ENCODE measurements at regions not wholly inside any gene's neighbourhood (a gene's known extent, or its start where the extent isn't known, plus 50 kb on each side); places are given as distances from the start of the nearest gene placed in this dataset.

- H3K4me3 ChIP-seq (ENCODE audit: low read depth in 1 of 2, low read length in 1 of 2), result no peak overlapping the region
- H3K27me3 ChIP-seq, result peaks cover 6% of the 10 kb centered on the region
- no peaks in the 10 kb centered on the region for H3K9me3 ChIP-seq
- H3K36me3 ChIP-seq, result no peaks in the 10 kb centered on the region
- H3K4me1 ChIP-seq (ENCODE audit: control insufficient read depth in 1 of 2, insufficient read depth in 1 of 2, low read depth in 1 of 2, low read length in 1 of 2), result peaks cover 0 to 5% of the 10 kb centered on the region in 2 experiments
- no peak overlapping the region for H3K27ac ChIP-seq
- no peak for TF ChIP-seq CTCF (IDR thresholded peaks at IDR 0.05)
These were observed 153.5 kb upstream of the IL12A start for GRCh38 chr3:159835126-159835525.

- no peaks in the 10 kb centered on the region for H3K9me3 ChIP-seq
- H3K4me1 ChIP-seq (ENCODE audit: control insufficient read depth in 1 of 2, insufficient read depth in 1 of 2, low read depth in 1 of 2, low read length in 1 of 2), result peaks cover 0 to 17% of the 10 kb centered on the region in 2 experiments
- no peaks in the 10 kb centered on the region for H3K36me3 ChIP-seq
- peaks cover 14% of the 10 kb centered on the region for H3K27me3 ChIP-seq
- no peak overlapping the region for H3K4me3 ChIP-seq (ENCODE audit: low read depth in 1 of 2, low read length in 1 of 2)
- no peak for TF ChIP-seq CTCF (IDR thresholded peaks at IDR 0.05)
- H3K27ac ChIP-seq, result no peak overlapping the region
These were observed 150.9 kb upstream of the IL12A start for GRCh38 chr3:159837725-159838124.

- H3K4me1 ChIP-seq (ENCODE audit: control insufficient read depth in 1 of 2, insufficient read depth in 1 of 2, low read depth in 1 of 2, low read length in 1 of 2), result peaks cover 0 to 17% of the 10 kb centered on the region in 2 experiments
- H3K4me3 ChIP-seq (ENCODE audit: low read depth in 1 of 2, low read length in 1 of 2), result no peak overlapping the region
These were observed 149.7 kb upstream of the IL12A start for GRCh38 chr3:159838938-159839337.

GRCh38 chr3:159839561-159840379, 148.9 kb upstream of the IL12A start, which contains the start of gene SCHIP1:
SCHIP1 (plus strand) TSS chr3:159839861.
- Histone ChIP-seq H3K27ac (no peak within 1 kb of the TSS), H3K4me1 (ENCODE audit: control insufficient read depth in 1 of 2, insufficient read depth in 1 of 2, low read depth in 1 of 2, low read length in 1 of 2) (peaks cover 0 to 17% of the 10 kb centered on the region in 2 experiments), H3K36me3 (no peaks in the 10 kb centered on the region), H3K27me3 (peaks cover 14% of the 10 kb centered on the region), H3K9me3 (no peaks in the 10 kb centered on the region), H3K4me3 (ENCODE audit: low read depth in 1 of 2, low read length in 1 of 2) (no peak within 1 kb of the TSS)
- no peak for TF ChIP-seq CTCF (IDR thresholded peaks at IDR 0.05)

More at GRCh38 chr3:159838938-159839337, 149.7 kb upstream of the IL12A start:
- Histone ChIP-seq H3K27me3 (peaks cover 14% of the 10 kb centered on the region), H3K27ac (no peak overlapping the region), H3K36me3 (no peaks in the 10 kb centered on the region), H3K9me3 (no peaks in the 10 kb centered on the region)
- TF ChIP-seq CTCF (IDR thresholded peaks at IDR 0.05), result no peak

GRCh38 chr3:159840703-159841299, 147.8 kb upstream of the IL12A start:
- Histone ChIP-seq H3K4me3 (ENCODE audit: low read depth in 1 of 2, low read length in 1 of 2) (no peak overlapping the region), H3K4me1 (ENCODE audit: control insufficient read depth in 1 of 2, insufficient read depth in 1 of 2, low read depth in 1 of 2, low read length in 1 of 2) (peaks cover 0 to 17% of the 10 kb centered on the region in 2 experiments), H3K27me3 (peaks cover 14% of the 10 kb centered on the region), H3K36me3 (no peaks in the 10 kb centered on the region), H3K9me3 (no peaks in the 10 kb centered on the region), H3K27ac (no peak overlapping the region)
- TF ChIP-seq CTCF (IDR thresholded peaks at IDR 0.05), result no peak

All from neutrophil (primary cell).